ENCODE measurements at regions not wholly inside any gene's neighbourhood (a gene's known extent, or its start where the extent isn't known, plus 50 kb on each side); places are given as distances from the start of the nearest gene placed in this dataset.

DNA sequence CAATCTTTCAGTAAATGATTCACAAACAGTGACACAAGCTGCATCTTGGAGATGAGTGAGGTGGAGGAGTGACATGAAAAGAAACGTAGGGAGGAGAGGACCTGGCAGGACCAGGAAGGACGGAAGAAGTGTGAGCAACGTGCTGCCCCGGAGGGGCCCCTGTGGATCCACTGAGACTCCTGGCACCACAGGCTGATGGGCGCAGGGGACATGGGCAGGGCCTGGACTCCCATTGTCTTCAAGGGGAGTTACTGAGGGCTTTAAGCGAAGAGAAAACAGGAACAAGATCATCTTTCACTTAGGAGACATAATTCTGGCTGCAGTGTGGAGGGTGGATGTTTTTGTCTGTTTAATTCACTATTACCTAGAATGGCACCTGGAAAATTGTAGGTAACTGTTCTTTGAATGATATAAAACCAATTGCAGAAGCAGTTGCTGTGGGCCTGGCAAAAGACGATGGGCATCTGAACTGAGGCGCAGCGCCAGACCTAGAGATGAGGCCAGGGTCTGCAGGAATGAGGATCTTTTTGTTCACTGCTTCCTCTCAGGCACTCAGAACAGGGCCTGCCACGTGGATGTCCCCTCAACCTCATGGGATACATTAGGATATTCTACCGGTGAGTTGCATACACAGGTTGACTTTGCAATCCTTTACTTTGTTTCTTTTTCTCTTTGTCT lies 156.4 kb downstream of the TMEM18 start:
- TF ChIP-seq FOXM1 (IDR thresholded peaks at IDR 0.05; ENCODE audit: borderline replicate concordance) (no peak), LEF1 (IDR thresholded peaks at IDR 0.05; ENCODE audit: borderline replicate concordance) (no peak), NFRKB (IDR thresholded peaks at IDR 0.05) (no peak), SP1 (IDR thresholded peaks at IDR 0.05) (no peak), ELF4 (IDR thresholded peaks at IDR 0.05) (no peak), SUZ12 (IDR thresholded peaks at IDR 0.05) (no peak), PKNOX1 (IDR thresholded peaks at IDR 0.05) (no peak), FOXK2 (IDR thresholded peaks at IDR 0.05) (no peak), BHLHE40 (IDR thresholded peaks at IDR 0.05; ENCODE audit: borderline replicate concordance) (no peak), FOXA1 (IDR thresholded peaks at IDR 0.05) (no peak), ARNT (IDR thresholded peaks at IDR 0.05) (no peak), CTBP1 (IDR thresholded peaks at IDR 0.05; ENCODE audit: borderline replicate concordance) (no peak)

Data from HEK293T (cell line).